Panc1 (cell line): ENCODE measurements at regions not wholly inside any gene's neighbourhood (a gene's known extent, or its start where the extent isn't known, plus 50 kb on each side); places are given as distances from the start of the nearest gene placed in this dataset.

Source experiments
- ATAC-seq: fragments of 200-7000 bp; cut with Tn5 transposase; 2 replicates; pipeline ENCODE4 v1.9.1; 2020; ENCODE audit warnings: mild to moderate bottlenecking, moderate library complexity
- BruUV-seq: library from RNA; stranded (reverse); fragments of 400-500 nt; replicated peaks from 2 replicates; lab custom pipeline; 2021; lab: Mats Ljungman, UMichigan
- CTCF ChIA-PET: fragments of 300-600 bp; sonication (Branson Sonifier 250); formaldehyde crosslinking; loops from one replicate; lab custom pipeline; 2022; ENCODE audit warnings: antibody characterized with exemption; lab: Charles Lee
- POLR2A ChIA-PET: fragments of 300-600 bp; sonication (Branson Sonifier 250); formaldehyde crosslinking; loops from one replicate; lab custom pipeline; 2022; ENCODE audit warnings: antibody characterized with exemption; lab: Charles Lee
- DNase-seq: peaks from one replicate; pipeline ENCODE4 v3.0.0-alpha.2; 2010; ENCODE audit warnings: low read depth, low spot score
- H3K27ac ChIP-seq: 2 replicates; pipeline ENCODE4 v1.5.1; 2011; ENCODE audit warnings: mild to moderate bottlenecking, low read length, inconsistent platforms
- H3K27me3 ChIP-seq: fragments of 200-500 bp; sonication (Bioruptor generic); 2 replicates; pipeline ENCODE4 v1.6.0; 2014; ENCODE audit warnings: low read length, inconsistent platforms; ENCODE audit not compliant: control insufficient read depth, insufficient read depth
- H3K36me3 ChIP-seq: fragments of 200-500 bp; sonication (Bioruptor generic); 2 replicates; pipeline ENCODE4 v1.5.1; 2014; ENCODE audit warnings: inconsistent platforms, mild to moderate bottlenecking, low read length, moderate library complexity; ENCODE audit not compliant: control insufficient read depth, insufficient read depth
- H3K4me1 ChIP-seq: 2 replicates; pipeline ENCODE4 v1.5.1; 2011; ENCODE audit warnings: inconsistent platforms, mild to moderate bottlenecking, low read length, moderate library complexity; ENCODE audit not compliant: control insufficient read depth, insufficient read depth
- H3K4me3 ChIP-seq, 2 experiments: 2 replicates each; pipeline ENCODE4 v1.5.1; 2011 to 2012; ENCODE audit warnings: low read depth in 2 of 2, low read length in 2 of 2, mild to moderate bottlenecking in 2 of 2, inconsistent platforms in 1 of 2, moderate library complexity in 1 of 2
- H3K9me3 ChIP-seq: fragments of 200-500 bp; sonication (Bioruptor generic); 2 replicates; pipeline ENCODE4 v1.5.1; 2014; ENCODE audit warnings: low read depth, mild to moderate bottlenecking, inconsistent platforms, low read length, moderate library complexity; ENCODE audit not compliant: control insufficient read depth, insufficient read depth
- POLR2AphosphoS5 ChIP-seq: IDR thresholded peaks from 2 replicates; pipeline ENCODE4 v1.6.1; 2012; ENCODE audit warnings: mild to moderate bottlenecking, low read depth, low read length, moderate library complexity
- SIN3A ChIP-seq: IDR thresholded peaks from 2 replicates; pipeline ENCODE4 v1.6.1; 2012; ENCODE audit warnings: low read depth, mild to moderate bottlenecking, low read length, moderate library complexity, borderline replicate concordance; ENCODE audit not compliant: insufficient read depth
- TCF7L2 ChIP-seq: IDR thresholded peaks from 2 replicates; pipeline ENCODE4 v1.6.1; 2011; ENCODE audit warnings: mild to moderate bottlenecking, low read depth, low read length, inconsistent platforms
- in situ Hi-C: cut with HindIII; loops from 2 replicates; pipeline ENCODE4 v1.10.0; 2016; ENCODE audit warnings: low sequenced_read_pairs, low pct_unique_long_range_greater_than_20kb
- intact Hi-C: fragments of 100-400 bp; cut with micrococcal nuclease; formaldehyde crosslinking; loops from one replicate; pipeline ENCODE4 v1.10.0; 2022; ENCODE audit not compliant: unreplicated experiment
- TF ChIP-seq, protein P1 (sequence below), 2 experiments: IDR thresholded peaks; 2 replicates each; pipeline ENCODE4 v1.6.1; 2011 to 2012; ENCODE audit warnings: low read depth in 2 of 2, control low read depth in 1 of 2, low read length in 1 of 2, mild to moderate bottlenecking in 1 of 2, moderate library complexity in 1 of 2; ENCODE audit not compliant: insufficient read depth in 1 of 2
- TF ChIP-seq, protein P2 (sequence below): fragments of 450-650 bp; IDR thresholded peaks from 2 replicates; pipeline ENCODE4 v1.5.1; 2017; ENCODE audit warnings: mild to moderate bottlenecking

GRCh38 chrX:82029571-82030218 is 827.8 kb downstream of the SH3BGRL start:
- in situ Hi-C loops, result no loop called here

DNA sequence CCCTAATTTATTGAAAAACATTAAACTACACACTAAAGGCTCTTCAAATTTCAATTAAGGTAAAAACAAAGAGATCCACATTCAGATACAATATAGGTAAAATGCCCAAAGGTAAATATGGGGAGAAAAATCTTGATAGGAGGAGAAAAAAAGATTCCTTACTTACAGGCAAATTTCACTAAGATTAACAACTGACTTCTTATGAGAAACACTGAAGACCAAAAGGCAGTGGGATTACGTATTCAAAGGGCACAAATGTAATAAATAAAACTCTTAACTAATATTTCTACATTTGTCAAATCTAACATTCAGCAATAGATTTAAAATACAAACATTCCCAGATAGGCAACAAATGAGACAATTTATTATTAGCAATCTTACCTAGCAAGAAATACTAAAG is 829.3 kb downstream of the SH3BGRL start:
- no peaks in the 10 kb centered on the region for H3K4me1 ChIP-seq
- no peak for TF ChIP-seq TCF7L2
- no peak for TF ChIP-seq POLR2AphosphoS5
- no peak for TF ChIP-seq SIN3A
- TF ChIP-seq, protein P1, sequence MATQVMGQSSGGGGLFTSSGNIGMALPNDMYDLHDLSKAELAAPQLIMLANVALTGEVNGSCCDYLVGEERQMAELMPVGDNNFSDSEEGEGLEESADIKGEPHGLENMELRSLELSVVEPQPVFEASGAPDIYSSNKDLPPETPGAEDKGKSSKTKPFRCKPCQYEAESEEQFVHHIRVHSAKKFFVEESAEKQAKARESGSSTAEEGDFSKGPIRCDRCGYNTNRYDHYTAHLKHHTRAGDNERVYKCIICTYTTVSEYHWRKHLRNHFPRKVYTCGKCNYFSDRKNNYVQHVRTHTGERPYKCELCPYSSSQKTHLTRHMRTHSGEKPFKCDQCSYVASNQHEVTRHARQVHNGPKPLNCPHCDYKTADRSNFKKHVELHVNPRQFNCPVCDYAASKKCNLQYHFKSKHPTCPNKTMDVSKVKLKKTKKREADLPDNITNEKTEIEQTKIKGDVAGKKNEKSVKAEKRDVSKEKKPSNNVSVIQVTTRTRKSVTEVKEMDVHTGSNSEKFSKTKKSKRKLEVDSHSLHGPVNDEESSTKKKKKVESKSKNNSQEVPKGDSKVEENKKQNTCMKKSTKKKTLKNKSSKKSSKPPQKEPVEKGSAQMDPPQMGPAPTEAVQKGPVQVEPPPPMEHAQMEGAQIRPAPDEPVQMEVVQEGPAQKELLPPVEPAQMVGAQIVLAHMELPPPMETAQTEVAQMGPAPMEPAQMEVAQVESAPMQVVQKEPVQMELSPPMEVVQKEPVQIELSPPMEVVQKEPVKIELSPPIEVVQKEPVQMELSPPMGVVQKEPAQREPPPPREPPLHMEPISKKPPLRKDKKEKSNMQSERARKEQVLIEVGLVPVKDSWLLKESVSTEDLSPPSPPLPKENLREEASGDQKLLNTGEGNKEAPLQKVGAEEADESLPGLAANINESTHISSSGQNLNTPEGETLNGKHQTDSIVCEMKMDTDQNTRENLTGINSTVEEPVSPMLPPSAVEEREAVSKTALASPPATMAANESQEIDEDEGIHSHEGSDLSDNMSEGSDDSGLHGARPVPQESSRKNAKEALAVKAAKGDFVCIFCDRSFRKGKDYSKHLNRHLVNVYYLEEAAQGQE (IDR thresholded peaks at IDR 0.05; ENCODE audit: insufficient read depth in 1 of 2, low read depth in 2 of 2, low read length in 1 of 2), result no peak
- TF ChIP-seq, protein P2, sequence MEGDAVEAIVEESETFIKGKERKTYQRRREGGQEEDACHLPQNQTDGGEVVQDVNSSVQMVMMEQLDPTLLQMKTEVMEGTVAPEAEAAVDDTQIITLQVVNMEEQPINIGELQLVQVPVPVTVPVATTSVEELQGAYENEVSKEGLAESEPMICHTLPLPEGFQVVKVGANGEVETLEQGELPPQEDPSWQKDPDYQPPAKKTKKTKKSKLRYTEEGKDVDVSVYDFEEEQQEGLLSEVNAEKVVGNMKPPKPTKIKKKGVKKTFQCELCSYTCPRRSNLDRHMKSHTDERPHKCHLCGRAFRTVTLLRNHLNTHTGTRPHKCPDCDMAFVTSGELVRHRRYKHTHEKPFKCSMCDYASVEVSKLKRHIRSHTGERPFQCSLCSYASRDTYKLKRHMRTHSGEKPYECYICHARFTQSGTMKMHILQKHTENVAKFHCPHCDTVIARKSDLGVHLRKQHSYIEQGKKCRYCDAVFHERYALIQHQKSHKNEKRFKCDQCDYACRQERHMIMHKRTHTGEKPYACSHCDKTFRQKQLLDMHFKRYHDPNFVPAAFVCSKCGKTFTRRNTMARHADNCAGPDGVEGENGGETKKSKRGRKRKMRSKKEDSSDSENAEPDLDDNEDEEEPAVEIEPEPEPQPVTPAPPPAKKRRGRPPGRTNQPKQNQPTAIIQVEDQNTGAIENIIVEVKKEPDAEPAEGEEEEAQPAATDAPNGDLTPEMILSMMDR, result no peak
- CTCF ChIA-PET, result no interaction called here
- in situ Hi-C loops, result no loop called here
- H3K9me3 ChIP-seq, result no peaks in the 10 kb centered on the region
- no TSS peak for BruUV-seq
- no peak for ATAC-seq
- intact Hi-C loops, result no loop called here
- H3K36me3 ChIP-seq, result no peaks in the 10 kb centered on the region
- no peak for DNase-seq
- H3K27me3 ChIP-seq, result no peaks in the 10 kb centered on the region
- H3K27ac ChIP-seq, result no peak overlapping the region
- H3K4me3 ChIP-seq, result no peak overlapping the region
- POLR2A ChIA-PET, result no interaction called here

More at GRCh38 chrX:82029571-82030218, 827.8 kb downstream of the SH3BGRL start:
- intact Hi-C loops, result no loop called here
- ChIA-PET POLR2A (no interaction called here), CTCF (no interaction called here)
- DNase-seq (no peak), ATAC-seq (no peak)
- H3K27me3 ChIP-seq, result no peaks in the 10 kb centered on the region
- H3K9me3 ChIP-seq, result no peaks in the 10 kb centered on the region
- no TSS peak for BruUV-seq
- no peaks in the 10 kb centered on the region for H3K36me3 ChIP-seq
- TF ChIP-seq TCF7L2 (no peak), SIN3A (no peak), POLR2AphosphoS5 (no peak)
- TF ChIP-seq, protein P2, result no peak
- TF ChIP-seq, protein P1 (IDR thresholded peaks at IDR 0.05; ENCODE audit: insufficient read depth in 1 of 2, low read depth in 2 of 2, low read length in 1 of 2), result no peak
- H3K27ac ChIP-seq, result no peak overlapping the region
- H3K4me3 ChIP-seq, result no peak overlapping the region
- no peaks in the 10 kb centered on the region for H3K4me1 ChIP-seq
